Endothelial cell of umbilical vein (primary cell): ENCODE measurements at regions not wholly inside any gene's neighbourhood (a gene's known extent, or its start where the extent isn't known, plus 50 kb on each side); places are given as distances from the start of the nearest gene placed in this dataset.

Experiments
- BruUV-seq: library from RNA; stranded (reverse); fragments of 400-500 nt; replicated peaks from 2 replicates; lab custom pipeline; 2021; lab: Mats Ljungman, UMichigan
- CTCF ChIA-PET: fragments of 300-600, 350-600 bp; sonication (Branson Sonifier 250); formaldehyde crosslinking; loops from one replicate; lab custom pipeline; 2021; ENCODE audit warnings: antibody characterized with exemption, inconsistent platforms; lab: Charles Lee
- POLR2A ChIA-PET: fragments of 300-600, 350-600 bp; sonication (Branson Sonifier 250); formaldehyde crosslinking; loops from one replicate; lab custom pipeline; 2021; ENCODE audit warnings: antibody characterized with exemption, inconsistent platforms; lab: Charles Lee
- DNase-seq: peaks from one replicate; pipeline ENCODE4 v3.0.0-alpha.2; 2011; ENCODE audit warnings: low read depth, low spot score
- FAIRE-seq: peaks from 2 replicates; lab custom pipeline; 2011; peaks lifted over from hg19 to GRCh38; lab: Jason Lieb, UNC
- H2AFZ ChIP-seq: 2 replicates; pipeline ENCODE4 v1.6.0; 2012; ENCODE audit warnings: low read depth, low read length, control low read depth, inconsistent platforms
- H3K27ac ChIP-seq: 2 replicates; pipeline ENCODE4 v1.5.1; 2011; ENCODE audit warnings: low read depth, mild to moderate bottlenecking, control low read depth, low read length, moderate library complexity; ENCODE audit not compliant: insufficient read depth
- H3K27me3 ChIP-seq, 2 experiments: 2 replicates each; pipeline versions ENCODE4 v1.6.0 to v1.6.1; 2011; ENCODE audit warnings: low read length in 2 of 2, mixed read lengths in 1 of 2; ENCODE audit not compliant: control insufficient read depth in 2 of 2, insufficient read depth in 2 of 2
- H3K36me3 ChIP-seq, 2 experiments: 2 replicates in 1 of 2; 3 replicates in 1 of 2; pipeline ENCODE4 v1.5.1; 2011; ENCODE audit warnings: low read length in 2 of 2, mild to moderate bottlenecking in 1 of 2, moderate library complexity in 1 of 2; ENCODE audit not compliant: control insufficient read depth in 2 of 2, insufficient read depth in 2 of 2; ENCODE audit errors: extremely low read depth in 1 of 2
- H3K4me1 ChIP-seq: 3 replicates; pipeline ENCODE4 v1.5.1; 2011; ENCODE audit warnings: mild to moderate bottlenecking, low read length; ENCODE audit not compliant: control insufficient read depth, insufficient read depth; ENCODE audit errors: extremely low read depth
- H3K4me2 ChIP-seq: 2 replicates; pipeline ENCODE4 v1.6.1; 2011; ENCODE audit warnings: low read length, control low read depth, mixed read lengths; ENCODE audit not compliant: insufficient read depth
- H3K4me3 ChIP-seq, 3 experiments: fragments of 200-600 bp in 1 of 3; sonication (generic), shearing (Covaris generic) in 1 of 3; replicated peaks in 1 of 3; 2 replicates each; pipeline ENCODE4 v1.5.1; 2011 to 2016; ENCODE audit warnings: control low read depth in 3 of 3, low read length in 3 of 3, mild to moderate bottlenecking in 2 of 3, inconsistent platforms in 1 of 3, low read depth in 1 of 3, moderate library complexity in 1 of 3; ENCODE audit not compliant: insufficient read depth in 1 of 3
- H3K79me2 ChIP-seq: 2 replicates; pipeline ENCODE4 v1.6.0; 2012; ENCODE audit warnings: low read length, inconsistent platforms; ENCODE audit not compliant: control insufficient read depth, insufficient read depth
- H3K9ac ChIP-seq: replicated peaks from 2 replicates; pipeline ENCODE3; 2011; ENCODE audit warnings: low read length, control low read depth; ENCODE audit not compliant: insufficient read depth; ENCODE audit errors: extremely low read depth
- H3K9me1 ChIP-seq: replicated peaks from 3 replicates; pipeline ENCODE4 v1.6.0; 2011; ENCODE audit warnings: mild to moderate bottlenecking, low read length; ENCODE audit not compliant: control insufficient read depth, insufficient read depth; ENCODE audit errors: extremely low read depth
- H3K9me3 ChIP-seq: replicated peaks from 2 replicates; pipeline ENCODE4 v1.5.1; 2012; ENCODE audit warnings: low read length, inconsistent platforms; ENCODE audit not compliant: control insufficient read depth, insufficient read depth
- H4K20me1 ChIP-seq: replicated peaks from 2 replicates; pipeline ENCODE3; 2011; ENCODE audit warnings: mild to moderate bottlenecking, low read length; ENCODE audit not compliant: control insufficient read depth, insufficient read depth; ENCODE audit errors: extremely low read depth
- CTCF ChIP-seq, 2 donors: IDR thresholded peaks; 1 replicate in 1 of 2; 2 replicates in 1 of 2; pipeline ENCODE4 v1.5.1; 2011; ENCODE audit warnings: low read length in 2 of 2, mild to moderate bottlenecking in 2 of 2, moderate library complexity in 2 of 2, control low read depth in 1 of 2, inconsistent platforms in 1 of 2, low read depth in 1 of 2; ENCODE audit not compliant: insufficient read depth in 1 of 2; ENCODE audit errors: extremely low read depth in 1 of 2
- EZH2 ChIP-seq: IDR thresholded peaks from 2 replicates; pipeline ENCODE4 v1.6.1; 2012; ENCODE audit warnings: borderline replicate concordance, low read depth, mild to moderate bottlenecking, moderate library complexity, low read length, inconsistent platforms; ENCODE audit not compliant: severe bottlenecking
- FOS ChIP-seq: IDR thresholded peaks from 2 replicates; pipeline ENCODE4 v1.6.1; 2011; ENCODE audit warnings: mild to moderate bottlenecking, low read length, moderate library complexity, borderline replicate concordance; ENCODE audit not compliant: insufficient read depth
- GATA2 ChIP-seq: IDR thresholded peaks from 2 replicates; pipeline ENCODE4 v1.7.0; 2011; ENCODE audit warnings: low read depth, mild to moderate bottlenecking, moderate library complexity, mixed read lengths, low read length; ENCODE audit not compliant: insufficient read length, insufficient read depth
- JUN ChIP-seq: IDR thresholded peaks from 2 replicates; pipeline ENCODE4 v1.6.1; 2011; ENCODE audit warnings: borderline replicate concordance, low read depth; ENCODE audit not compliant: insufficient read length, insufficient read depth
- MAX ChIP-seq: IDR thresholded peaks from 2 replicates; pipeline ENCODE4 v1.6.1; 2011; ENCODE audit not compliant: insufficient read depth, insufficient read length
- MYC ChIP-seq: IDR thresholded peaks from one replicate; pipeline ENCODE4 v1.6.1; 2011; ENCODE audit warnings: mild to moderate bottlenecking, low read depth, low read length
- POLR2A ChIP-seq: IDR thresholded peaks from 2 replicates; pipeline ENCODE4 v1.6.1; 2012; ENCODE audit warnings: low read depth, mild to moderate bottlenecking, control low read depth, low read length
- POLR2AphosphoS5 ChIP-seq: IDR thresholded peaks from 2 replicates; pipeline ENCODE4 v1.6.1; 2012; ENCODE audit warnings: low read depth, mild to moderate bottlenecking, control low read depth, low read length, moderate library complexity; ENCODE audit not compliant: insufficient read depth
- dilution Hi-C: fragments of 300-500 bp; cut with MboI; formaldehyde crosslinking; loops from one replicate; pipeline ENCODE4 v1.15.0; 2019; ENCODE audit warnings: low sequenced_read_pairs; ENCODE audit not compliant: extremely low pct_ligation_motif_present
- intact Hi-C: fragments of 100-400 bp; cut with micrococcal nuclease; formaldehyde crosslinking; loops from one replicate; pipeline ENCODE4 v1.10.0; 2022

GRCh38 chr5:114719268-114719667, 357.4 kb downstream of the KCNN2 start:
- dilution Hi-C loops (no loop called here), intact Hi-C loops (no loop called here)
- Histone ChIP-seq H3K79me2 (no peaks in the 10 kb centered on the region), H3K4me3 (no peak overlapping the region), H3K4me2 (no peak overlapping the region), H3K27me3 (no peaks in the 10 kb centered on the region), H2AFZ (no peak overlapping the region), H3K4me1 (no peaks in the 10 kb centered on the region), H3K36me3 (no peaks in the 10 kb centered on the region), H3K9me3 (peaks cover 5% of the 10 kb centered on the region), H3K9me1 (no peaks in the 10 kb centered on the region), H3K27ac (no peak overlapping the region), H3K9ac (no peak overlapping the region), H4K20me1 (no peaks in the 10 kb centered on the region)
- BruUV-seq, result no TSS peak
- TF ChIP-seq EZH2 (no peak), POLR2A (no peak), CTCF (IDR thresholded peaks at IDR 0.05; ENCODE audit: extremely low read depth in 1 of 2, insufficient read depth in 1 of 2, low read depth in 1 of 2, low read length in 2 of 2) (no peak), MAX (no peak), MYC (no peak), FOS (no peak), JUN (no peak), POLR2AphosphoS5 (no peak), GATA2 (no peak)
- FAIRE-seq (no peak), DNase-seq (no peak)
- CTCF ChIA-PET, result no interaction called here
- POLR2A ChIA-PET, result no interaction called here
